Adrenal gland (tissue), 5 donors: ENCODE measurements at regions not wholly inside any gene's neighbourhood (a gene's known extent, or its start where the extent isn't known, plus 50 kb on each side); places are given as distances from the start of the nearest gene placed in this dataset.

Source experiments
- CTCF ChIP-seq, 6 experiments: fragments of 450-650 bp in 4 of 6; fragments of 200-600 bp in 2 of 6; sonication (generic) in 1 of 6; IDR thresholded peaks; 1 replicate in 5 of 6; 2 replicates in 1 of 6; pipeline versions ENCODE4 v1.5.1 to v1.8.0; 2016 to 2021; ENCODE audit warnings: antibody characterized with exemption in 6 of 6, mild to moderate bottlenecking in 2 of 6, moderate library complexity in 1 of 6
- POLR2A ChIP-seq, 2 donors: fragments of 450-650 bp; IDR thresholded peaks; one replicate each; pipeline ENCODE4 v1.6.1; 2017; ENCODE audit warnings: antibody characterized with exemption in 2 of 2, mild to moderate bottlenecking in 2 of 2, moderate library complexity in 1 of 2
- donor health status: DM: no; HTN: no; CAD: no.

- TF ChIP-seq CTCF (IDR thresholded peaks at IDR 0.05) (no peak), POLR2A (IDR thresholded peaks at IDR 0.05) (no peak)
Observed at GRCh38 chr18:2217356-2217755, 353.9 kb downstream of the METTL4 start.
